SK-N-SH (cell line): ENCODE measurements at regions not wholly inside any gene's neighbourhood (a gene's known extent, or its start where the extent isn't known, plus 50 kb on each side); places are given as distances from the start of the nearest gene placed in this dataset.

ENCODE experiments used
- CTCF ChIP-seq: fragments of 200-600 bp; sonication (generic); IDR thresholded peaks from 2 replicates; pipeline ENCODE4 v1.6.1; 2017; ENCODE audit warnings: antibody characterized with exemption, mild to moderate bottlenecking, moderate library complexity
- MXI1 ChIP-seq: IDR thresholded peaks from 2 replicates; pipeline ENCODE4 v1.6.1; 2012; ENCODE audit warnings: mild to moderate bottlenecking, low read depth, low read length, improper control_type of control experiment

GRCh38 chr11:131235328-131236298 lies 134.8 kb upstream of the NTM start:
- TF ChIP-seq MXI1: no peak
- no peak for TF ChIP-seq CTCF
